NB4 (cell line): ENCODE measurements at regions not wholly inside any gene's neighbourhood (a gene's known extent, or its start where the extent isn't known, plus 50 kb on each side); places are given as distances from the start of the nearest gene placed in this dataset.

ENCODE experiments used
- DNase-seq: peaks from one replicate; pipeline ENCODE4 v3.0.0; 2010; ENCODE audit warnings: low read depth
- H3K4me3 ChIP-seq: one replicate; pipeline ENCODE4 v1.5.1; 2011; ENCODE audit warnings: mild to moderate bottlenecking, low read depth, low read length, moderate library complexity
- CTCF ChIP-seq: IDR thresholded peaks from one replicate; pipeline ENCODE4 v1.5.1; 2012; ENCODE audit warnings: low read depth, low read length
- MAX ChIP-seq: IDR thresholded peaks from 2 replicates; pipeline ENCODE4 v1.6.1; 2011; ENCODE audit warnings: low read depth, low read length
- MYC ChIP-seq: IDR thresholded peaks from 2 replicates; pipeline ENCODE4 v1.6.1; 2011; ENCODE audit warnings: low read depth, low read length
- POLR2A ChIP-seq: IDR thresholded peaks from 2 replicates; pipeline ENCODE4 v1.6.1; 2011; ENCODE audit warnings: mild to moderate bottlenecking; ENCODE audit not compliant: insufficient read length; ENCODE audit errors: extremely low read depth

GRCh38 chr4:178781779-178782178, 1339.5 kb upstream of the AGA start:
- no peak for TF ChIP-seq POLR2A
- TF ChIP-seq CTCF = no peak
- no peak for TF ChIP-seq MAX
- no peak for TF ChIP-seq MYC
- no peak overlapping the region for H3K4me3 ChIP-seq
- no peak for DNase-seq

GRCh38 chr4:178784491-178784890, 1342.3 kb upstream of the AGA start:
- no peak overlapping the region for H3K4me3 ChIP-seq
- no peak for TF ChIP-seq POLR2A
- no peak for TF ChIP-seq MAX
- no peak for TF ChIP-seq CTCF
- no peak for TF ChIP-seq MYC
- no peak for DNase-seq

GRCh38 chr4:178789279-178789678, 1347.0 kb upstream of the AGA start:
- TF ChIP-seq MAX (no peak), MYC (no peak), CTCF (no peak), POLR2A (no peak)
- DNase-seq = no peak
- no peak overlapping the region for H3K4me3 ChIP-seq

- DNase-seq = no peak
- H3K4me3 ChIP-seq = no peak overlapping the region
- TF ChIP-seq POLR2A = no peak
- no peak for TF ChIP-seq MAX
- TF ChIP-seq CTCF = no peak
- TF ChIP-seq MYC = no peak
Measured at GRCh38 chr4:178799204-178799603, 1357.0 kb upstream of the AGA start.

DNA sequence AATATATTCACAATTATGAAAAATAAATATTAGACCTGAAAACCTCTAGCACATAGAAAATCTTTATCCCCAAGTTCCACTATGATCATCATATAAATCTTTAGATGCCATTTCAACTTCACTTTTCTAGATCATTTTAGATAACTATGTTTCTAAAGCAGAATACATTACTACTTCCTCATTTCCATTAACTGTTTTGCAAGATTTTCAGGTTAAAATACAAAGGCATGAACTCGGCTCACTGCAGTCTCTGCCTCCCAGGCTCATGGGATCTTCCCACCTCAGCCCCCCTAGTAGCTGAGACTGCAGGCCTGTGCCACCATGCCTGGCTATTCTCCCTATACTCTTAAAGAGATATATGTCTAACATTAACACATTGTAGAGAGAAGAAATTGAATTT, 1365.9 kb upstream of the AGA start:
- no peak for DNase-seq
- no peak overlapping the region for H3K4me3 ChIP-seq
- TF ChIP-seq MAX = no peak
- TF ChIP-seq CTCF = no peak
- no peak for TF ChIP-seq MYC
- TF ChIP-seq POLR2A = no peak

GRCh38 chr4:178809921-178810320, 1367.7 kb upstream of the AGA start:
- DNase-seq = no peak
- no peak overlapping the region for H3K4me3 ChIP-seq
- TF ChIP-seq POLR2A (no peak), CTCF (no peak), MAX (no peak), MYC (no peak)
